GM12892 (cell line): ENCODE measurements at regions not wholly inside any gene's neighbourhood (a gene's known extent, or its start where the extent isn't known, plus 50 kb on each side); places are given as distances from the start of the nearest gene placed in this dataset.

Experiments
- POLR2A ChIP-seq: IDR thresholded peaks from 2 replicates; pipeline ENCODE4 v1.6.1; 2011; ENCODE audit warnings: low read depth, low read length, control low read depth
- POLR2AphosphoS5 ChIP-seq: IDR thresholded peaks from 2 replicates; pipeline ENCODE4 v1.6.1; 2011; ENCODE audit warnings: low read depth, low read length, control low read depth

DNA sequence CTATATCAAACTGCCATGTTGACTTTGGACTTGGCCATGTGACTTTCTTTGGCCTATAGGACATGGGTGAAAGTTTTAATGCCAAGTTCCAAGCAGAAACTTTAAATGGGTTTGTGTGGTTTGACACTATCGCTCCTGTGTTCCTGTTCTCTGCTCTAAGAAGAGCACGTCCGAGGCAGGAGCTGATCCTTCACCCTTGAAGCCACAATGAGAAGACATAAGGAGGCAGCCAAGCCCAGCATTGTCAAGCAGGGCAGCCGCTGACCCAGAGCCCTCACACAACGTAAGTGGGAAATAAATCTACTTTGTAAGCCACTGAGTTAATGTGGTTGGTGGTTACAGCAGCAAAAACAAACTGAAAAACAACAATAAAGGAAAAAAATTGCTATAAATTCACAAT is 422.4 kb downstream of the PID1 start:
- TF ChIP-seq POLR2A (no peak), POLR2AphosphoS5 (no peak)
